Stomach (tissue), 8 donors: ENCODE measurements at regions not wholly inside any gene's neighbourhood (a gene's known extent, or its start where the extent isn't known, plus 50 kb on each side); places are given as distances from the start of the nearest gene placed in this dataset.
A peak's percentile ranks its signal among the peaks of the same experiment; 100 is the strongest.

Source experiments
- DNase-seq, 2 donors: peaks; one replicate each; pipeline versions ENCODE4 v3.0.0 to v3.0.0-alpha.2; 2013 to 2019
- H3K27ac ChIP-seq, 5 donors: fragments of 200-600 bp in 4 of 5; sonication (generic) in 4 of 5; one replicate each; pipeline ENCODE4 v1.5.1; 2013 to 2019; ENCODE audit warnings: mild to moderate bottlenecking in 1 of 5, moderate library complexity in 1 of 5
- H3K27me3 ChIP-seq, 3 donors: fragments of 200-600 bp; sonication (generic); one replicate each; pipeline ENCODE4 v1.5.1; 2017 to 2019; ENCODE audit warnings: mixed run types in 1 of 3
- H3K36me3 ChIP-seq, 4 donors: fragments of 200-600 bp; sonication (generic); 1 replicate in 3 of 4; 2 replicates in 1 of 4; pipeline ENCODE4 v1.5.1; 2016 to 2019
- H3K4me1 ChIP-seq, 4 donors: fragments of 200-600 bp; sonication (generic); one replicate each; pipeline ENCODE4 v1.5.1; 2016 to 2019
- H3K4me3 ChIP-seq, 4 donors: fragments of 200-600 bp; sonication (generic) in 3 of 4; one replicate each; pipeline ENCODE4 v1.5.1; 2016 to 2019; ENCODE audit warnings: mild to moderate bottlenecking in 1 of 4
- H3K9me3 ChIP-seq, 4 donors: fragments of 200-600 bp; sonication (generic); one replicate each; pipeline ENCODE4 v1.5.1; 2016 to 2019
- EP300 ChIP-seq: sonication (generic); formaldehyde crosslinking; IDR thresholded peaks from one replicate; pipeline ENCODE4 v1.6.1; 2017; ENCODE audit warnings: antibody characterized with exemption
- POLR2A ChIP-seq, 4 donors: fragments of 450-650 bp; IDR thresholded peaks; one replicate each; pipeline ENCODE4 v1.6.1; 2016; ENCODE audit warnings: antibody characterized with exemption in 4 of 4, control low read depth in 2 of 4, mild to moderate bottlenecking in 1 of 4, moderate library complexity in 1 of 4
- POLR2AphosphoS5 ChIP-seq, 3 donors: sonication (generic); formaldehyde crosslinking; IDR thresholded peaks; one replicate each; pipeline ENCODE4 v1.6.1; 2016; ENCODE audit warnings: antibody characterized with exemption in 3 of 3
- WGBS, 5 donors: extraction: QIAGEN DNeasy Blood & Tissue Kit in 3 of 5; methylation state at CpG; one replicate each; pipeline versions ENCODE4 v1.1.5 to v1.1.7; 2013 to 2018; 5-methylcytosine and 5-hydroxymethylcytosine counted together
- intact Hi-C: fragments of 100-400 bp; cut with DNase I; formaldehyde crosslinking; loops from one replicate; pipeline ENCODE4 v1.15.1; 2023; ENCODE audit warnings: low total_unique reads
- TF ChIP-seq, protein P1 (sequence below), 7 experiments: fragments of 450-650 bp in 4 of 7; fragments of 200-600 bp in 3 of 7; sonication (generic) in 3 of 7; IDR thresholded peaks; one replicate each; pipeline ENCODE4 v1.5.1; 2016 to 2019; ENCODE audit warnings: antibody characterized with exemption in 7 of 7, control low read depth in 2 of 7, mild to moderate bottlenecking in 1 of 7
- donor health status: healthy with polysubstance abuse.
- donor health status: Bipolar disorder and iron deficiency.
- donor health status: healthy.

DNA sequence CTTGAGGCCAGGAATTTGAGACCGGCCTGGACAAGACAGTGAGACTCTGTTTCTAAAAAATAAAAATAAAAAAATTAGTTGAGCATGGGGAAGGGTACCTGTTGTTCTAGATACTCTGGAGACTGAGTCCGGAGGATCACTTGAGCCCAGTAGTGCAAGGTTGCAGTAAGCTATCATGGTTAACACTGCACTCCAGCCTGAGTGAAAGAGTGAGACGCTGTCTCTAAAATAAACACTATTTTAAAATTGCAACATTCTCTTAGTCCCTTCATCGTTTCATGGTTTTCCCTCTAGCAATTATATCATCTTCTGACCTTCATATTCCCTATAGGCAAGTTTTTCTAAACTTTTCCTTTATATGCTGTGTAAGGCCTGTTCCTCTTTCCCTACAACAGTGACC, 248.5 kb downstream of the VAPA start:
- TF ChIP-seq EP300 = no peak
- no peak for TF ChIP-seq POLR2A (IDR thresholded peaks at IDR 0.05)
- TF ChIP-seq, protein P1, sequence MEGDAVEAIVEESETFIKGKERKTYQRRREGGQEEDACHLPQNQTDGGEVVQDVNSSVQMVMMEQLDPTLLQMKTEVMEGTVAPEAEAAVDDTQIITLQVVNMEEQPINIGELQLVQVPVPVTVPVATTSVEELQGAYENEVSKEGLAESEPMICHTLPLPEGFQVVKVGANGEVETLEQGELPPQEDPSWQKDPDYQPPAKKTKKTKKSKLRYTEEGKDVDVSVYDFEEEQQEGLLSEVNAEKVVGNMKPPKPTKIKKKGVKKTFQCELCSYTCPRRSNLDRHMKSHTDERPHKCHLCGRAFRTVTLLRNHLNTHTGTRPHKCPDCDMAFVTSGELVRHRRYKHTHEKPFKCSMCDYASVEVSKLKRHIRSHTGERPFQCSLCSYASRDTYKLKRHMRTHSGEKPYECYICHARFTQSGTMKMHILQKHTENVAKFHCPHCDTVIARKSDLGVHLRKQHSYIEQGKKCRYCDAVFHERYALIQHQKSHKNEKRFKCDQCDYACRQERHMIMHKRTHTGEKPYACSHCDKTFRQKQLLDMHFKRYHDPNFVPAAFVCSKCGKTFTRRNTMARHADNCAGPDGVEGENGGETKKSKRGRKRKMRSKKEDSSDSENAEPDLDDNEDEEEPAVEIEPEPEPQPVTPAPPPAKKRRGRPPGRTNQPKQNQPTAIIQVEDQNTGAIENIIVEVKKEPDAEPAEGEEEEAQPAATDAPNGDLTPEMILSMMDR (IDR thresholded peaks at IDR 0.05) = no peak
- TF ChIP-seq POLR2AphosphoS5 (IDR thresholded peaks at IDR 0.05) = no peak
- no peak overlapping the region for H3K4me3 ChIP-seq
- 81 to 92% (median 86%) methylated on average over 4 of the region's 4 CpGs for WGBS, 5 donors
- DNase-seq = no peak
- intact Hi-C loops = no loop called here
- no peaks in the 10 kb centered on the region for H3K27me3 ChIP-seq
- no peaks in the 10 kb centered on the region for H3K36me3 ChIP-seq
- H3K4me1 ChIP-seq = no peaks in the 10 kb centered on the region
- H3K27ac ChIP-seq = no peak overlapping the region
- no peaks in the 10 kb centered on the region for H3K9me3 ChIP-seq

DNA sequence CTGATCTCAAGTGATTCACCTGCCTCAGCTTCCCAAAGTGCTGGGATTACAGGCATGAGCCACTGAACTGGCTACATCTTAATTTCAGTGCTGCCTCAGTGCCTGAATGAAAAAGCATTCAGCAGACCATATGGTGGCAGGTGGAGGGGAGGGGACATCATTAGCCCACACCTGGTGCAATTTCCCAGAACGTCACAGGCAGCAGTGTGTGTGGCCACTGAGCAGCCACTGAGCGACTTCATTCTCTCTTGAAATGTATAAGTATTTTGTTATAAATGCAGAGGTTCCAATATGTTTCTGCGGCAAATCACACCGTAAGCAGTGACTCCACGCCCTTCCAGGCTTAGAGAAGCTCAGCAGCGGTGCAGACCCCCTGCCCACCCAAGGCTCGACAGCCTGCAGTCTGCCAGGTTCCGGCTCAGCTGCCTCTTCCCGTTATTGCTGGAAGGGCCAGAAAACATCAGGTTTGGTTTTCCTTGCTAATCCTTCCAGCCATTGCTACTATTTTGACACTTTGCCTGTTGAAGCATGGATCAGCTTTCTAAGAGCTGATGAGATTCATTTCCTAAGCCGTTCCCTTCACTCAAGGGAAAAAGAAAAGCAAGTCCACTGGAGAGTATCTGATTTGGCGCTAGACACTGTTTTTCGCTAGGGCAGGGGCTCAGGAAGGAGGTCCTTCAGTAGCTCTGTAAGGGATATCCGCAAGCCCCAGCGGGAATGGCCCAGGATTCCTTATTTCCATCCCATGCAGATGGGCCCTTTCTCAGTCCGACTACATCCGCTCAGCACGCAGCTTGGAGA, 250.7 kb downstream of the VAPA start:
- WGBS, 5 donors = 88 to 94% (median 90%) methylated on average over 14 to 17 of the region's 17 CpGs
- no peaks in the 10 kb centered on the region for H3K9me3 ChIP-seq
- H3K27ac ChIP-seq = no peak overlapping the region
- TF ChIP-seq, protein P1 (IDR thresholded peaks at IDR 0.05) = no peak
- TF ChIP-seq POLR2A (IDR thresholded peaks at IDR 0.05) (no peak), POLR2AphosphoS5 (IDR thresholded peaks at IDR 0.05) (no peak), EP300 (no peak)
- H3K27me3 ChIP-seq = no peaks in the 10 kb centered on the region
- H3K36me3 ChIP-seq = no peaks in the 10 kb centered on the region
- DNase-seq = peak in 1 of 2 donors; percentile 60
- H3K4me1 ChIP-seq = peaks cover 0 to 18% (median 7%) of the 10 kb centered on the region in 4 donors
- intact Hi-C loops = no loop called here
- H3K4me3 ChIP-seq = no peak overlapping the region

DNA sequence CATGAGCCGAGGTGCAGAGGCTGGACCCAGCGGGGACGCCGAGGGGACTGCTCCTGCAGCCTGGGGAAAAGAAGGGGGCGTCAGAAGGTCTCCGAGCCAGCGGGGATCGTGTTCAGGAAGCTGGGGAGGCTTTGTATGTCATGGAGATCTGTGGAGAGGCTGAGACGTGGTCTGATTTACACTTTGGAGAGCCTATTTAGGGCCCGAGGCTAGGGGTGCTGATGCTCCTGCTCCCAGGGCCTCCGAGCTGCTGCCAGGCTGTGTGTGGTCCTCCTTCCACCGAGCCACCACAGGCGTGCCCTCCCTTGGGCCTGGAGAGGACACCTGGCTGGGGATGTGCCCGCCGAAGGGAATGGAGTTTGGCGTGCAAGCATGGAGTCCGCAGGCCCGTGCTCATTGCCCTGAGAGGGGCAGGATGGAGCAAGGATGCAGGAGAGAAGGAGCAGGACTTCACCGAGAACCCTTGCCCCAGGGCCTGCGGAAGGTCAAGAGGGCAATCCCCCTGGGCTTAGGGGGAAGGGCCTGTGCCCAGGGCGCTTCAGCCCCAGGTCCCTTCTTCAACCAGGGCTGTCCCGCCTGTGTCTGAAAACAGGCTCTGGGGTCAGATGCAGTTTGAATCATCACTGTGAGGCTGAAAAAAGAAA, 252.5 kb downstream of the VAPA start:
- no peak for DNase-seq
- Histone ChIP-seq H3K9me3 (no peaks in the 10 kb centered on the region), H3K27ac (no peak overlapping the region), H3K4me3 (no peak overlapping the region), H3K27me3 (no peaks in the 10 kb centered on the region), H3K4me1 (peaks cover 7 to 27% (median 15%) of the 10 kb centered on the region in 4 donors), H3K36me3 (no peaks in the 10 kb centered on the region)
- WGBS, 5 donors = 91 to 97% (median 95%) methylated on average over 19 to 22 of the region's 22 CpGs
- intact Hi-C loops = no loop called here
- TF ChIP-seq, protein P1 (IDR thresholded peaks at IDR 0.05) = no peak
- no peak for TF ChIP-seq POLR2AphosphoS5 (IDR thresholded peaks at IDR 0.05)
- TF ChIP-seq EP300 = no peak
- no peak for TF ChIP-seq POLR2A (IDR thresholded peaks at IDR 0.05)

DNA sequence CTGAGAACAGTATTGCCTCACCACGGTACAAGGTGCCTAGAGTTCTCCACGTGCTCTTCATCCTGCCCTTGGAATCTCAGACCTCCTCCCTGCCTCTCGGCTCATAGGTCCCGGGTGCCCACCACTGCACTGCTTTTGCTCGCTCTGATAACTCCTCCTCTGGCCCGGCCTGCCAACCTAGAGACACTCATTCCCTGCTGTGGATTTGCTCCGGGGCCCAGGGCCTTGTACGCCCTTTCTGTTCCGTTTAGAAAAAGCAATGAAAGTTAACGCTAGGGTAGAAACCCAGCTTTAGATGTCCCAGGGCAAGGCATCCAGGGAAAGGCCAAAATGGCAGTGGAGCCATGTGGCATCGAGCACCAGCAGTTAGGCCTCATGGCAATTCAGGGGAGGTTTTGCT, 253.9 kb downstream of the VAPA start:
- Histone ChIP-seq H3K4me3 (no peak overlapping the region), H3K36me3 (no peaks in the 10 kb centered on the region), H3K27ac (peak overlapping the region in 1 of 5 donors; percentile 18), H3K27me3 (no peaks in the 10 kb centered on the region), H3K4me1 (peaks cover 7 to 27% (median 15%) of the 10 kb centered on the region in 4 donors), H3K9me3 (no peaks in the 10 kb centered on the region)
- intact Hi-C loops = no loop called here
- WGBS, 5 donors = 93 to 97% (median 96%) methylated on average over 11 of the region's 11 CpGs
- TF ChIP-seq, protein P1 (IDR thresholded peaks at IDR 0.05) = no peak
- TF ChIP-seq POLR2AphosphoS5 (IDR thresholded peaks at IDR 0.05) (no peak), EP300 (no peak), POLR2A (IDR thresholded peaks at IDR 0.05) (no peak)
- no peak for DNase-seq
